A549 (cell line): ENCODE measurements at regions not wholly inside any gene's neighbourhood (a gene's known extent, or its start where the extent isn't known, plus 50 kb on each side); places are given as distances from the start of the nearest gene placed in this dataset.

ENCODE experiments used
- ATAC-seq, 2 experiments: fragments of 200-7000 bp in 1 of 2; fragments of >200 bp in 1 of 2; cut with Nextera tagmentation in 1 of 2; cut with Tn5 transposase in 1 of 2; 3 replicates each; pipeline versions ENCODE4 v1.8.0 to v1.9.1; 2018 to 2020; ENCODE audit warnings: mild to moderate bottlenecking in 1 of 2, moderate library complexity in 1 of 2
- CTCF ChIA-PET: fragments of 300-600 bp; sonication (Branson Sonifier 250); formaldehyde crosslinking; extraction: SDS; loops from one replicate; lab custom pipeline; 2021; ENCODE audit warnings: antibody characterized with exemption, inconsistent platforms; lab: Yijun Ruan, JAX
- POLR2A ChIA-PET: fragments of 350-600 bp; formaldehyde crosslinking; extraction: SDS; loops from one replicate; lab custom pipeline; 2021; ENCODE audit warnings: antibody characterized with exemption, inconsistent platforms; lab: Yijun Ruan, JAX
- DNase-seq, 2 experiments: peaks; one replicate each; pipeline versions ENCODE4 v3.0.0 to v3.0.0-alpha.2; 2011 to 2016; ENCODE audit warnings: low read depth in 1 of 2, low spot score in 1 of 2
- FAIRE-seq: peaks from 2 replicates; lab custom pipeline; 2011; peaks lifted over from hg19 to GRCh38; lab: Jason Lieb, UNC
- H3K27ac ChIP-seq, 2 experiments: fragments of >200 bp; sonication (Bioruptor Twin); formaldehyde crosslinking; 3 replicates each; pipeline ENCODE4 v1.5.1; 2016 to 2017
- H3K4me1 ChIP-seq: fragments of >200 bp; sonication (Bioruptor Twin); formaldehyde crosslinking; 3 replicates; pipeline ENCODE4 v1.6.1; 2016
- H3K4me2 ChIP-seq: fragments of >200 bp; sonication (Bioruptor Twin); formaldehyde crosslinking; 3 replicates; pipeline ENCODE4 v1.6.1; 2016
- H3K4me3 ChIP-seq: fragments of >200 bp; sonication (Bioruptor Twin); formaldehyde crosslinking; 3 replicates; pipeline ENCODE4 v1.5.1; 2016
- H3K9me3 ChIP-seq: fragments of >200 bp; sonication (Bioruptor Twin); formaldehyde crosslinking; 3 replicates; pipeline ENCODE4 v1.6.1; 2016
- FOSL2 ChIP-seq, 2 experiments: fragments of 450-650 bp in 1 of 2; fragments of >200 bp in 1 of 2; sonication (Bioruptor Twin) in 1 of 2; formaldehyde crosslinking; IDR thresholded peaks; 2 replicates each; pipeline versions ENCODE4 v1.5.0 to v1.6.1; 2016 to 2020; ENCODE audit warnings: mild to moderate bottlenecking in 1 of 2, moderate library complexity in 1 of 2
- KDM5A ChIP-seq: fragments of 200-600 bp; sonication (generic); IDR thresholded peaks from 2 replicates; pipeline ENCODE4 v1.6.1; 2016; ENCODE audit warnings: antibody characterized with exemption, mild to moderate bottlenecking
- WGBS: methylation state at CpG from one replicate; pipeline ENCODE4 v1.1.6; 2017; ENCODE audit errors: missing lambda C conversion rate; 5-methylcytosine and 5-hydroxymethylcytosine counted together

DNA sequence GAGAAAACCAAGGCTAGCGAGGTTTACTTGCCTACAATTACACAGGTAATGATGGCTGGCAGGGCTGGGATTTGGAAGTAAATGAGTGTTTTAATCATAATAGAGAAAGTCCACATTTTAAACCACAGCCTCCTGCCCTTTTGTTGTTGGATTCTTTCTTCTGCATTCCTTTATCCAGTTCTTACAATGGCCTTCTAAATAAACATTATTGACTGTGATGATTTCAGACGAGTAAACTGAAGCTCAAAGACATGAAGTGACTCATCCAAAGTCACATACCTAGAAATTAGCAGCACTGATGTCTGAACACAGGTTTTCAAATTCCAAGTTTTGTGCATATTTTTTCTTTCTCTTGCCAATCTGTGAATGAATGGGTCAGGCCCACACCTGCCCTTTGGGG, 51.2 kb upstream of the C1QTNF7 start:
- TF ChIP-seq FOSL2 (IDR thresholded peaks at IDR 0.05) (no peak), FOSL2 (CRISPR knock-in tag; IDR thresholded peaks at IDR 0.05) (peak; percentile 43; the same call in 1 of the 2 replicates), KDM5A (no peak)
- FAIRE-seq = no peak
- ATAC-seq = no peak
- WGBS = 39% methylated on average over 2 of the region's 2 CpGs
- DNase-seq = peak; percentile 4 to 5
- Histone ChIP-seq H3K27ac (no peak overlapping the region), H3K4me3 (no peak overlapping the region), H3K9me3 (no peaks in the 10 kb centered on the region), H3K4me2 (peak overlapping the region; percentile 35; the same call in 2 of the 3 replicates), H3K4me1 (peaks cover 19% of the 10 kb centered on the region)
- CTCF ChIA-PET = interaction anchor here (1.0 to 1.4 kb wide), 2 partner anchors 10 to 81 kb away, joined by 4 read pairs; no protein-coding TSS in a partner anchor
- POLR2A ChIA-PET = no interaction called here
